T-cell (primary cell): ENCODE measurements at regions not wholly inside any gene's neighbourhood (a gene's known extent, or its start where the extent isn't known, plus 50 kb on each side); places are given as distances from the start of the nearest gene placed in this dataset.

Experiments
- ATAC-seq, 4 experiments: fragments of 200-7000 bp in 3 of 4; fragments of 150-1000 bp in 1 of 4; cut with Tn5 transposase; replicated peaks in 1 of 4; 1 replicate in 3 of 4; 2 replicates in 1 of 4; pipeline ENCODE4 v1.10.0; 2021; ENCODE audit warnings: moderate library complexity in 3 of 4, mild to moderate bottlenecking in 2 of 4, moderate number of reproducible peaks in 1 of 4
- CTCF ChIA-PET, 2 donors: fragments of 300-600 bp; sonication (Branson Sonifier 250); formaldehyde crosslinking; loops; one replicate each; lab custom pipeline; 2022; ENCODE audit warnings: antibody characterized with exemption in 2 of 2; lab: Charles Lee
- POLR2A ChIA-PET, 2 donors: fragments of 300-600 bp; sonication (Branson Sonifier 250); formaldehyde crosslinking; loops; one replicate each; lab custom pipeline; 2022; ENCODE audit warnings: antibody characterized with exemption in 2 of 2; lab: Charles Lee
- DNase-seq, 35 experiments: peaks; one replicate each; pipeline versions ENCODE4 v3.0.0 to v3.0.0-alpha.2; 2013 to 2023
- H3K27ac ChIP-seq: one replicate; pipeline ENCODE4 v1.5.1; 2013; ENCODE audit warnings: low read length
- H3K27me3 ChIP-seq, 2 experiments: replicated peaks in 1 of 2; 1 replicate in 1 of 2; 2 replicates in 1 of 2; pipeline versions ENCODE4 v1.6.1 to v1.7.0; 2013; ENCODE audit warnings: low read length in 1 of 2, mixed read lengths in 1 of 2; ENCODE audit not compliant: control insufficient read depth in 2 of 2, insufficient read depth in 2 of 2; ENCODE audit errors: extremely low read depth in 1 of 2
- H3K36me3 ChIP-seq, 2 donors: 1 replicate in 1 of 2; 2 replicates in 1 of 2; pipeline versions ENCODE4 v1.6.1 to v1.7.0; 2013; ENCODE audit warnings: low read length in 1 of 2; ENCODE audit not compliant: control insufficient read depth in 2 of 2, insufficient read depth in 1 of 2; ENCODE audit errors: extremely low read depth in 1 of 2
- H3K4me1 ChIP-seq, 2 experiments: 1 replicate in 1 of 2; 2 replicates in 1 of 2; pipeline versions ENCODE4 v1.6.1 to v1.7.0; 2013; ENCODE audit warnings: low read length in 2 of 2, mixed read lengths in 1 of 2; ENCODE audit not compliant: insufficient read depth in 2 of 2, control insufficient read depth in 1 of 2; ENCODE audit errors: extremely low read depth in 1 of 2
- H3K4me3 ChIP-seq, 2 donors: 1 replicate in 1 of 2; 2 replicates in 1 of 2; pipeline versions ENCODE4 v1.5.1 to v1.7.0; 2013; ENCODE audit warnings: mild to moderate bottlenecking in 2 of 2, low read length in 1 of 2, moderate library complexity in 1 of 2; ENCODE audit not compliant: control insufficient read depth in 1 of 2; ENCODE audit errors: extremely low read depth in 1 of 2
- H3K9me3 ChIP-seq: 2 replicates; pipeline ENCODE4 v1.7.0; 2013
- H3K27ac Mint-ChIP-seq, 2 donors: one replicate each; pipeline ENCODE4 v1.8.0; 2020 to 2021; ENCODE audit warnings: mild to moderate bottlenecking in 2 of 2, mixed read lengths in 2 of 2
- H3K27me3 Mint-ChIP-seq, 2 donors: one replicate each; pipeline ENCODE4 v1.8.0; 2021 to 2022; ENCODE audit warnings: mixed read lengths in 2 of 2
- H3K36me3 Mint-ChIP-seq: one replicate; pipeline ENCODE4 v1.8.0; 2021; ENCODE audit warnings: mixed read lengths
- H3K4me1 Mint-ChIP-seq, 3 donors: one replicate each; pipeline ENCODE4 v1.8.0; 2020 to 2022; ENCODE audit warnings: mixed read lengths in 3 of 3, mild to moderate bottlenecking in 1 of 3
- H3K4me3 Mint-ChIP-seq, 3 donors: one replicate each; pipeline ENCODE4 v1.8.0; 2020 to 2022; ENCODE audit warnings: mild to moderate bottlenecking in 3 of 3, mixed read lengths in 3 of 3, moderate library complexity in 3 of 3
- H3K9me3 Mint-ChIP-seq, 3 donors: one replicate each; pipeline ENCODE4 v1.8.0; 2020 to 2022; ENCODE audit warnings: mixed read lengths in 3 of 3
- WGBS: methylation state at CpG from one replicate; pipeline ENCODE4 v1.1.5; 2013; ENCODE audit warnings: missing lambda C conversion rate; ENCODE audit not compliant: insufficient coverage; 5-methylcytosine and 5-hydroxymethylcytosine counted together

- CTCF ChIA-PET, result no interaction called here
- DNase-seq, result no peak
- Histone ChIP-seq H3K4me3 (no peak overlapping the region), H3K36me3 (no peaks in the 10 kb centered on the region), H3K27me3 (no peaks in the 10 kb centered on the region), H3K9me3 (no peaks in the 10 kb centered on the region), H3K27ac (no peak overlapping the region), H3K4me1 (no peaks in the 10 kb centered on the region)
- H3K9me3 Mint-ChIP-seq, result no peaks in the 10 kb centered on the region
- H3K4me1 Mint-ChIP-seq, result no peaks in the 10 kb centered on the region
- no peak overlapping the region for H3K27ac Mint-ChIP-seq
- WGBS, result 61% methylated on average over 4 of the region's 5 CpGs
- no peaks in the 10 kb centered on the region for H3K36me3 Mint-ChIP-seq
- POLR2A ChIA-PET, result no interaction called here
- ATAC-seq, result no peak
- no peak overlapping the region for H3K4me3 Mint-ChIP-seq
- H3K27me3 Mint-ChIP-seq, result peaks cover 0 to 2% of the 10 kb centered on the region in 2 donors
Observed at GRCh38 chr12:19015285-19015684, 114.2 kb upstream of the PLEKHA5 start.

GRCh38 chr12:19018302-19018970 is 111.1 kb upstream of the PLEKHA5 start:
- CTCF ChIA-PET, result no interaction called here
- Histone ChIP-seq H3K9me3 (no peaks in the 10 kb centered on the region), H3K4me3 (no peak overlapping the region), H3K36me3 (no peaks in the 10 kb centered on the region), H3K4me1 (no peaks in the 10 kb centered on the region), H3K27me3 (peaks cover 0 to 2% of the 10 kb centered on the region in 2 experiments), H3K27ac (no peak overlapping the region)
- Mint-ChIP-seq H3K4me3 (no peak overlapping the region), H3K36me3 (no peaks in the 10 kb centered on the region), H3K4me1 (no peaks in the 10 kb centered on the region), H3K9me3 (no peaks in the 10 kb centered on the region), H3K27me3 (no peaks in the 10 kb centered on the region), H3K27ac (no peak overlapping the region)
- ATAC-seq (no peak), DNase-seq (no peak)
- WGBS, result 80% methylated on average over 1 of the region's 1 CpG
- POLR2A ChIA-PET, result interaction anchor here in 1 of 2 donors (0.6 kb wide), 1 partner anchor 32 kb away, joined by 3 read pairs; no protein-coding TSS in a partner anchor

- Mint-ChIP-seq H3K27me3 (no peaks in the 10 kb centered on the region), H3K36me3 (no peaks in the 10 kb centered on the region), H3K9me3 (no peaks in the 10 kb centered on the region), H3K27ac (no peak overlapping the region), H3K4me1 (no peaks in the 10 kb centered on the region), H3K4me3 (no peak overlapping the region)
- WGBS, result 80% methylated on average over 3 of the region's 4 CpGs
- POLR2A ChIA-PET, result no interaction called here
- Histone ChIP-seq H3K27me3 (peaks cover 0 to 2% of the 10 kb centered on the region in 2 experiments), H3K9me3 (no peaks in the 10 kb centered on the region), H3K4me3 (no peak overlapping the region), H3K27ac (no peak overlapping the region), H3K4me1 (no peaks in the 10 kb centered on the region), H3K36me3 (no peaks in the 10 kb centered on the region)
- ATAC-seq (no peak), DNase-seq (no peak)
- CTCF ChIA-PET, result no interaction called here
Observed at GRCh38 chr12:19021240-19021639, 108.3 kb upstream of the PLEKHA5 start.

- no peak for ATAC-seq
- Mint-ChIP-seq H3K9me3 (no peaks in the 10 kb centered on the region), H3K4me1 (no peaks in the 10 kb centered on the region), H3K27ac (no peak overlapping the region), H3K4me3 (no peak overlapping the region), H3K36me3 (no peaks in the 10 kb centered on the region), H3K27me3 (no peaks in the 10 kb centered on the region)
- ChIA-PET CTCF (no interaction called here), POLR2A (no interaction called here)
- no peaks in the 10 kb centered on the region for H3K9me3 ChIP-seq
- H3K27me3 ChIP-seq, result peaks cover 0 to 2% of the 10 kb centered on the region in 2 experiments
- no peak overlapping the region for H3K4me3 ChIP-seq
- no peak for DNase-seq
- H3K4me1 ChIP-seq, result no peaks in the 10 kb centered on the region
- no CpG with 5 or more reads among the region's 1 CpG for WGBS
- no peaks in the 10 kb centered on the region for H3K36me3 ChIP-seq
- H3K27ac ChIP-seq, result no peak overlapping the region
Observed at GRCh38 chr12:19021646-19022045, 107.9 kb upstream of the PLEKHA5 start.

DNA sequence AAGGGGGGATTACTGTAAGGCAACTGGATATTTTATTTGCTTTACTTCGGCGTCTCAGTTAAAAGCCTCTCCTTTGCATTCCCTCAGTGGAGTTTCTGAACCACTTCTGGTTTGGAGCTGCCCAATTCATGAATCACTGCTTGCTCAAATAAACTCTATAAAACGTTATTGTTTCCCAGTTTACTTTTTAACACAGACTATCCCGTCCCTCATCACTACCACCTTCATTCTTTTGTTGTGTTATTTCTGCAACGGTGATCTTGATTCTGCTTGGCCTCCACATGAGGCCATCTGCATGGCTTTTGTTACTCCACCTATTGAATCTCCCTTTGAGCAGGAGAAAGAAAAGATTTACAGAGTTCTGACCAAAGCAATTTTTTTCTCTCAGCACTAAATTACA is 104.0 kb upstream of the PLEKHA5 start:
- Mint-ChIP-seq H3K36me3 (no peaks in the 10 kb centered on the region), H3K27ac (no peak overlapping the region), H3K4me3 (no peak overlapping the region), H3K27me3 (peaks cover 4% of the 10 kb centered on the region in 2 donors), H3K4me1 (no peaks in the 10 kb centered on the region), H3K9me3 (no peaks in the 10 kb centered on the region)
- CTCF ChIA-PET, result no interaction called here
- no peaks in the 10 kb centered on the region for H3K36me3 ChIP-seq
- no peaks in the 10 kb centered on the region for H3K9me3 ChIP-seq
- H3K4me3 ChIP-seq, result no peak overlapping the region
- no peak overlapping the region for H3K27ac ChIP-seq
- no peaks in the 10 kb centered on the region for H3K4me1 ChIP-seq
- no CpG with 5 or more reads among the region's 5 CpGs for WGBS
- POLR2A ChIA-PET, result interaction anchor here in 1 of 2 donors (0.6 kb wide), 1 partner anchor 13 kb away, joined by 5 read pairs; no protein-coding TSS in a partner anchor
- peaks cover 0 to 2% of the 10 kb centered on the region in 2 experiments for H3K27me3 ChIP-seq
- no peak for DNase-seq
- ATAC-seq, result no peak

- WGBS, result no CpG with 5 or more reads among the region's 4 CpGs
- ATAC-seq (no peak), DNase-seq (no peak)
- H3K4me1 ChIP-seq, result no peaks in the 10 kb centered on the region
- peaks cover 0 to 2% of the 10 kb centered on the region in 2 experiments for H3K27me3 ChIP-seq
- Mint-ChIP-seq H3K4me1 (no peaks in the 10 kb centered on the region), H3K27ac (no peak overlapping the region), H3K4me3 (no peak overlapping the region), H3K27me3 (peaks cover 4% of the 10 kb centered on the region in 2 donors), H3K9me3 (no peaks in the 10 kb centered on the region), H3K36me3 (no peaks in the 10 kb centered on the region)
- POLR2A ChIA-PET, result no interaction called here
- no peak overlapping the region for H3K27ac ChIP-seq
- H3K4me3 ChIP-seq, result no peak overlapping the region
- CTCF ChIA-PET, result no interaction called here
- H3K9me3 ChIP-seq, result no peaks in the 10 kb centered on the region
- no peaks in the 10 kb centered on the region for H3K36me3 ChIP-seq
Observed at GRCh38 chr12:19026034-19026433, 103.5 kb upstream of the PLEKHA5 start.
